T follicular helper cell (primary cell): ENCODE measurements at regions not wholly inside any gene's neighbourhood (a gene's known extent, or its start where the extent isn't known, plus 50 kb on each side); places are given as distances from the start of the nearest gene placed in this dataset.

Experiments used
- DNase-seq: peaks from one replicate; pipeline ENCODE4 v3.0.0-alpha.2; 2020; ENCODE audit warnings: low read depth

GRCh38 chr6:139679516-139680179, 305.2 kb upstream of the CITED2 start:
- DNase-seq: no peak

DNA sequence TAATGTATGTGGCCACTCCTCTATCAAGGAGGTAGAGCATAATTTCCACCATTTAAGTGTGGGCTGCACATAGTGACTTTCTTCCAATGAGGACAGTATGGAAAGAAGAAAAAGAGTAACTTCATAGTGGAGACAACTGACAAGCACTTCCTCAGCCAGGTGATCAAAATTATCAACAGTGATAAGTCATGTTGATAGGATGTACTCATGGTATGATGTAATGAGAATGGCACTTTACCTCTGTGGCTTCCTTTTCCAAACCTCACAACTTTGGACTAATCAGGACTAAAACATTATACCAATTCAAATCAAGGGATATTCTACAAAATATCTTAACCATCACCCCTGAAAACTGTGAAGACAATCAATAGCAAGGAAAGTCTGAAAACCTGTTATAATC, 302.3 kb upstream of the CITED2 start:
- no peak for DNase-seq

DNA sequence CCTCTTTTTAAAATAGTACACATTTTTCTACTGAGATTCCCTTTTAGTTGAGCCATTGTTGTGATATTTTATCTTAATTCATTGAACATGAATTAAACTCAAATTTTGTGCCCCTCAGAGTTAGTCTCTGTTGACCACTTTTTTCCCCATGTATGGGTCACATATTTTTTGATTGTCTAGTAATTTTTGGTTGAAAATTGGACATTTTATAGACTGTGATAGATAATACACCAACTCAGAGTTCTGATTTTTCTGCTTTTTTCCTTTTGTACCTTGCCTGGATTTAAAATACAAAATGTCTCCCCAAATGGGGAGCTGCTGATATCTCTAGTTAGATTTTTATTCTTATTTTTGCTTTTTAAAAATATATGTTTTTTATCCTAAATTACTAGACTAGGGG, 291.8 kb upstream of the CITED2 start:
- DNase-seq: no peak

DNA sequence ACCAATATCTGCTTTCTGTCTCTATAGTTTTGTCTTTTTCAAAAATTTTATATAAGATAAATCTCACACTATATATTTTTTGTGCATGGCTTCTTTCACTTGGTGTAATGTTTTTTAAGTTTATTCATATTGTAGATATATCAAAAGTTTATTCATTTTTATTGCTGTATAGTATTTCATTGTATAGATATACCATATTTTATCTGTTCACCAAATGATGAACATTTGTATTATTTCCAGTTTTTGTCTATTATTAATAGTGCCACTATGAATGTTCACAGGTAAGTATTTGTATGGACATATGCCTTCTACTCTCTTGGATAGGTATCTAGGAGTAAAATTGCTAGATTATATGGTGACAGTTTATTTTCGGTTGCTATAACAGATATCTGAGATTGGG, 289.5 kb upstream of the CITED2 start:
- no peak for DNase-seq

GRCh38 chr6:139659711-139660110, 285.3 kb upstream of the CITED2 start:
- DNase-seq: no peak

GRCh38 chr6:139659196-139659595, 284.7 kb upstream of the CITED2 start:
- no peak for DNase-seq

DNA sequence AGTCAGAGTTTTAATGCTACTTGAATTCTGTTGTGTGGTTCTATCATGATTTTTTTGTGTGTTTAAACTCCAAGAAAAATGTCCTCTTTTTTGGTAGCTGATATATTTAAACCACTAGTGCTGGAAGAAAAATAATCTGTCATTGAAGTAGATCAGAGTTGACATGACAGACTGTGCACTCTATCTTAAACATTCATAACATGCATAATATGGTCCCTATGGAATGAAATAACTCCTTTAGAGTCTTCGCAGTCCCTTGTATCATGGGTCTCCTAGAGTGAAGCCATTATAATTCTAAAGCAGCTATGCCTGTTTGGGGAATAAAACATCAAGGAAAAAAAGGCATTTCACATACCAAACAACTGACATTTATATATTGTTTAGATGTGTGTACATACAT, 282.7 kb upstream of the CITED2 start:
- no peak for DNase-seq

DNA sequence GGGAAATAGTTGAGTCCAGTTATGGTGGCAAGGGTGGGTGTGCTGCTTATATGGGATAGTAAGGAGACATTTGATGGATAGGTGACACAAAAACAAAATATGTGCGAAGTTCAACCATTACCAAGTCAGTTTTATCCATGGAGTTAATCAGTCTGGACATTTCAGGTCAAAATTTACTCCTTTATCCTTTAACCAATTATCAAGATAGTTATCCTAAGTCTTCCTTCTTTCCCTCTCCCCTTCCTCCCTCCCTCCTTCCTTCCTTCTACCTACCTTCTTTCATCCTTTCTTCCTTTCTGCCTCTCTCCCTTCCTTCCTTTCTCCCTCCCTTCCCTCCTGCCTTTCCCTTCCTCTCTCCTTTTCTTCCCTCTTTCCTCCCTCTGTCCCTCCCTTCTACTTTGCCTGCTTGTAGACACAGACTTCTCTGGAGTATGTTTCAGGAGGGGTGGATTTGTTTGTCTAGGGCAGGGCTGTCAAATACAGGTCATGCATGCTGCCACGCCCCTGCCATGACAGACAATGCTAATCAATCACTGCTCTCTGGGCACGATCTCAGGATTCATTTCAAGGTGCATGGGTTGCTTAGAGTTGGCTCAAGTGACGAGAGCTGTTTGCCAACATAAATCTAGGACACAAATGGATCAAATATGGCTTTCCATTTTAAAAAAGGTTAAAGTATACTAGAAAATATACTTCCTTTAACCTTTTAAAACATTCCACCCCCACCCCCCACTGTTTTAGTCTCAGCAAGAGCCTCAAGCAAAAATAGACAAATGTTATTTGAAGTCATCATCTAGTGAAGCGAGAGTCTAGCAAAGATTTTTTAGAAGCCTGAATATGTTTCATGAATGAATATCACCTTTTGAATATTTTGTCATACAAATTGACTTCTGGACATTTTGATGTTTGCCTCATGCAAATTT, 281.6 kb upstream of the CITED2 start:
- no peak for DNase-seq

GRCh38 chr6:139654888-139655782, 280.7 kb upstream of the CITED2 start:
- DNase-seq: no peak

GRCh38 chr6:139654309-139654708, 279.9 kb upstream of the CITED2 start:
- no peak for DNase-seq

DNA sequence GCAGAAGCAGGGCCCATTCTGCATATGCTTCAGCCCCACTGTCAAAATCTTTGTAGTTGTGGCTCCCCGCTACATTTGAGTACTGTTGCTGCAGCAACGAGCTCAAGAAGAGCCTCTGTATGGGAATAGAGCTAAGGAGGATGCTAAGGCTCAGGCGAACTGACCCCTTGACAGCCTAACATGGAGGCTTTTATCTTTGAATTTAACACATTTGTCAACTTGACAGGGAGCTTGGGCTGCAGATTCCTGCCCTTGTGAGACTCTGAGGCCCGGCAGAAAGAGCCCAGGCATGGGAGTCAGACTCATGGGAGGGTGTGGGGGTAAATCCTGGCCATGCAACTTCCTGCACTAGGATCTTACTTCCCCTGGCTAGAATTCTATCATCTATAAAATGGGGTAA, 278.7 kb upstream of the CITED2 start:
- DNase-seq: no peak

GRCh38 chr6:139650941-139651340, 276.5 kb upstream of the CITED2 start:
- no peak for DNase-seq

DNA sequence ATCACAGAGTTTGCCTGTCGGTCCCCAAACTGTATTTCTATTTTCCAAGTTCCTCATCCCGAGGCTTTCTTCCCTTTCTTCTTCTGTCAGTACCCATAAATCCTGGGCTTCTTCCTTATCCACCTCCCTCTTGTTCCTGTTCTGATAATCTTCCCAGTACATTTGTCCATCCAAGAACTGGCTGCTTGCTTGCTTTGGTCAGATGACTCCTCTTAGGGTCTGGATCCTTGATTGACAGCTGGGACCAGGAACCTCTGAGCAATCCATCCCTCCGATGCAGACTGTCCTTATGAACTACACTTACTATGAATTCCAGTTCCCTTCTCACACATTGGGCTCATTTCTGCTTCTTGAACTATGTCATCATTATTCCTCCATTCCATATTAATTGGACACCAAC, 275.3 kb upstream of the CITED2 start:
- no peak for DNase-seq

DNA sequence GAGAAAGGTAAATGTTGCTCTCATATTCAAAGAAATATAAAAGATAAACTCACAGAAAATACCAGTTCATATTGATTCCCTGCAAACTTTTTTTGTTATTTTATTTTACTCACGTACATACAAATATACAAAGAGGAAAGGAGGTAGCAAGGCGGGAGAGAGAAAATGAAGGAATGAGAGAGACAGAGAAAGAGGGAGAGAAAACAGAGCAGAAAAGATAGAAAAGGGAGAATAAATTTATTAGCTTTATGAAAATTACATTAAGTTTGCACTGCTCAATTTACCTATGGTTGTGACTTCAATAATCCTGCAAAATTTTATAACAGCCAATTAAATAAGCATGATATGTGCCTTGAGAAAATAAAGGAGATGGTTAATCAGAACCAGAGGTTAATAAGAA, 274.7 kb upstream of the CITED2 start:
- no peak for DNase-seq

GRCh38 chr6:139648430-139649000, 274.1 kb upstream of the CITED2 start:
- DNase-seq: no peak

DNA sequence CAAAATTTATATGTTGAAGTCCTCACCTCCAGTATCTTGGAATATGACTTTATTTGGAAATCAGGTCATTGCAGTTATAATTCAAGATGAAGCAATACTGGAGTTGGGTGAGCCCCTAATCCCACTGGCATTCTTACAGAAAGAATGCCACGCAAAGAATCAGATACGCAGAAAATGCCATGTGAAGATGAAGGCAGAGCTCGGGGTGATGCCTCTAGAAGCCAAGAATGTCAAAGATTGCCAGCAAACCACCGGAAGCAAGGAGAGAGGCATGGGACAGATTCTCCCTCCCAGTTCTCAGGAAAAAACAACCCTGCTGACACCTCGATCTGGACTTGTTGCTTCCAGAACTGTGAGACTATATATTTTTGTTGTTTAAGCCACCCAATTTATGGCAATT, 273.4 kb upstream of the CITED2 start:
- DNase-seq: no peak

GRCh38 chr6:139647016-139647415, 272.6 kb upstream of the CITED2 start:
- no peak for DNase-seq

DNA sequence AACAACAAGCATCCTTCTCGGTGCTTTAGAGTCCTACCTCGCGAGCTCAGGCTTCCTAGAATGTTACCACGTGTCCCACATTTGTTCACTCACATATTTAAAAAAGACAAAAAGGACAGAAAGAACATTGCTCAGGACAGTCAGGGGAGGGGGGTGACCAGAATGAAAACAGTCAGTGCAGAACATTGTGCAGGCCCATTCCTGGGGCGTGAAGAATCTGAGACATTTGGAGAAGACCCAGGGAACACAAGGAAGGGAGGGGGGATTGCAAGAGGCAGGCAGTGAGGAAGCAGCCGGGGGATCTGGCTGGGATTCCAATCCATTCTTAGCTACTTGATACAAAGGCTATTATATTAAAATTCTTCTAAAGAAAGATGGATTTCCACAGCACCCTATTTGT, 270.4 kb upstream of the CITED2 start:
- no peak for DNase-seq

DNA sequence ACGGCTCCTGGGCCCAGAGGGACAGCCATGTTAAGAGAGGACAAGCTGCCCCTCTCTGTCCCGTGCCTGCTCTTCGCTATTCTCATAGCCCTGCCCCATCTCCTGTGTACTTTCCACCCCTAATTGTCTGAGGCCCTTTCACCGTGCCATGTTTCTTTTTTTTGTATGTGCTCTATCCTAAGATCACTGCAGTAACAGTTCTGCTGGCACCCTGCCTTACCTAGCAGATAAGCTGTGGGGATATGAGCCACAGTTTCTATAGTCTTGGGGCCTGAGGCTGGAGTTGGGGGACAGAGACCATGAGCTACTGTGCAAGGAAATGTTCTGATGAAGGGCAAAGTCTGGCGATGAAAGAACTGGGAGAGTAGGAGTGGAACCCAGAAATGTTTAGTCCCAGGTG, 269.5 kb upstream of the CITED2 start:
- DNase-seq: no peak

DNA sequence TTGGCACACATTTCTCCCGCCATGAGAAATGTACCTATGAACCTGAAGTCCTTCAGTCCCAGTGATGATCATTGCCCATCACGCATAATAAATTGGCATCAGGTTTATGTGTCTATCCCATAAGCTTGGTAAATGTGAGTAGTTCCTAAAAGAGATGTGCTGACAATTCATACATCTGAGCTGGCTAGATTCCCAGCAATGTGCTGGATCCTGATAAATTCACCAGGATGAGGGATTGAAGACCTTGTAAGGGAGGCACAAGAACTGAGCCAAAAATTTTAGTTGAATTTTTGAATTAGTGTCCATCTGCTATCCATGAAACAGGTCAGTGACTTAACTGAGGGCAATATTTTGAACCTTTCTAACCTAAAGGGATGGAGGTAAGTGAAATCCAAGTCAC, 267.9 kb upstream of the CITED2 start:
- DNase-seq: no peak

DNA sequence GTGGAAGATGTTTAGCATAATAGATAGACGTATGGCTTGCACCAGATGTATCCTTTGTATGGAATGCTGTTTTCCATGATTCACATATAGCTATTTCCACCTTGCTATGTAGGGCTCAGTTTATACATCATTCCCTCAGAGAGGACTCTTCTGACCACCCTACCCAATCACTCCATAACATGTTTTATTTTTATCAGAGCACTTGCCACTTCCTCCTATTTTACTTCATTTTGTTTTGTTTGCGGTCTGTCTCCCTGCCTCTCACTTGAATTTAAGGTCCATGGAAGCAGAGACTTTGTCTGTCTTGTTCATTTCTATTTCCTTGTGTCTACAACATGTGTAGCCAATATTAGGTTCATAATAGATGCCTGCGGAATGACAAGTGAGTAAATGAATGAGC, 266.9 kb upstream of the CITED2 start:
- no peak for DNase-seq

GRCh38 chr6:139640921-139641320, 266.5 kb upstream of the CITED2 start:
- no peak for DNase-seq
